SK-N-SH treated with all-trans-retinoic acid at 6 μM for 48 hours (cell line): ENCODE measurements at regions not wholly inside any gene's neighbourhood (a gene's known extent, or its start where the extent isn't known, plus 50 kb on each side); places are given as distances from the start of the nearest gene placed in this dataset.

ENCODE experiments used
- ATAC-seq: fragments of 200-7000 bp; cut with Tn5 transposase; 3 replicates; pipeline ENCODE4 v1.9.1; 2020; ENCODE audit warnings: mild to moderate bottlenecking, moderate library complexity
- BACH2 ChIP-seq: fragments of 250-450 bp; sonication (Bioruptor Pico); IDR thresholded peaks from 2 replicates; pipeline ENCODE4 v1.9.0; 2021; ENCODE audit warnings: mild to moderate bottlenecking, borderline replicate concordance
- CREB5 ChIP-seq: fragments of 250-450 bp; sonication (Bioruptor Pico); IDR thresholded peaks from 2 replicates; pipeline ENCODE4 v1.5.1; 2020; ENCODE audit warnings: low read depth, mild to moderate bottlenecking, moderate library complexity
- CSDC2 ChIP-seq: fragments of 250-450 bp; sonication (Bioruptor Pico); IDR thresholded peaks from 2 replicates; pipeline ENCODE4 v1.5.0; 2020; ENCODE audit warnings: mild to moderate bottlenecking, moderate library complexity
- GLIS3 ChIP-seq: fragments of 250-450 bp; sonication (Bioruptor Pico); IDR thresholded peaks from 2 replicates; pipeline ENCODE4 v1.5.0; 2020; ENCODE audit warnings: mild to moderate bottlenecking, moderate library complexity
- OSR1 ChIP-seq: fragments of 250-450 bp; sonication (Bioruptor Pico); IDR thresholded peaks from 2 replicates; pipeline ENCODE4 v1.8.0; 2022; ENCODE audit warnings: moderate library complexity, mild to moderate bottlenecking, inconsistent platforms
- PATZ1 ChIP-seq: fragments of 250-450 bp; sonication (Bioruptor Pico); IDR thresholded peaks from 2 replicates; pipeline ENCODE4 v1.8.0; 2020; ENCODE audit warnings: mild to moderate bottlenecking, moderate library complexity, borderline replicate concordance
- POU6F1 ChIP-seq: fragments of 250-450 bp; sonication (Bioruptor Pico); IDR thresholded peaks from 2 replicates; pipeline ENCODE4 v1.8.0; 2021; ENCODE audit warnings: low read depth, mild to moderate bottlenecking, moderate library complexity, borderline replicate concordance
- PPARA ChIP-seq: fragments of 250-450 bp; sonication (Bioruptor Pico); IDR thresholded peaks from 2 replicates; pipeline ENCODE4 v1.5.0; 2020; ENCODE audit warnings: mild to moderate bottlenecking, borderline replicate concordance
- SNAI2 ChIP-seq: fragments of 250-450 bp; sonication (Bioruptor Pico); IDR thresholded peaks from 2 replicates; pipeline ENCODE4 v1.5.0; 2020; ENCODE audit warnings: mild to moderate bottlenecking, moderate library complexity
- TOX ChIP-seq: fragments of 250-450 bp; sonication (Bioruptor Pico); IDR thresholded peaks from 2 replicates; pipeline ENCODE4 v1.8.0; 2021; ENCODE audit warnings: mild to moderate bottlenecking, moderate library complexity, borderline replicate concordance
- TSHZ2 ChIP-seq: fragments of 250-450 bp; sonication (Bioruptor Pico); IDR thresholded peaks from 2 replicates; pipeline ENCODE4 v1.5.0; 2020; ENCODE audit warnings: mild to moderate bottlenecking, moderate library complexity
- ZC3H10 ChIP-seq: fragments of 250-450 bp; sonication (Bioruptor Pico); IDR thresholded peaks from 2 replicates; pipeline ENCODE4 v1.5.1; 2021; ENCODE audit warnings: mild to moderate bottlenecking, moderate library complexity
- ZFP3 ChIP-seq: fragments of 250-450 bp; sonication (Bioruptor Pico); IDR thresholded peaks from 2 replicates; pipeline ENCODE4 v1.5.0; 2020; ENCODE audit warnings: mild to moderate bottlenecking, moderate library complexity
- ZFP30 ChIP-seq: fragments of 450-650 bp; formaldehyde crosslinking; IDR thresholded peaks from 2 replicates; pipeline ENCODE4 v1.5.0; 2022; ENCODE audit warnings: mild to moderate bottlenecking, moderate library complexity
- ZNF565 ChIP-seq: fragments of 450-650 bp; formaldehyde crosslinking; conservative IDR thresholded peaks from 2 replicates; pipeline ENCODE4 v1.5.0; 2020; ENCODE audit warnings: low read depth, mild to moderate bottlenecking, moderate library complexity
- ZNF70 ChIP-seq: fragments of 450-650 bp; formaldehyde crosslinking; IDR thresholded peaks from 2 replicates; pipeline ENCODE4 v1.5.0; 2020; ENCODE audit warnings: mild to moderate bottlenecking, moderate library complexity
- ZNF8 ChIP-seq: fragments of 450-650 bp; formaldehyde crosslinking; IDR thresholded peaks from 2 replicates; pipeline ENCODE4 v1.5.0; 2020; ENCODE audit warnings: mild to moderate bottlenecking, moderate library complexity
- TF ChIP-seq, protein P1 (sequence below): fragments of 250-450 bp; sonication (Bioruptor Pico); IDR thresholded peaks from 2 replicates; pipeline ENCODE4 v1.5.1; 2021; ENCODE audit warnings: mild to moderate bottlenecking, moderate library complexity

DNA sequence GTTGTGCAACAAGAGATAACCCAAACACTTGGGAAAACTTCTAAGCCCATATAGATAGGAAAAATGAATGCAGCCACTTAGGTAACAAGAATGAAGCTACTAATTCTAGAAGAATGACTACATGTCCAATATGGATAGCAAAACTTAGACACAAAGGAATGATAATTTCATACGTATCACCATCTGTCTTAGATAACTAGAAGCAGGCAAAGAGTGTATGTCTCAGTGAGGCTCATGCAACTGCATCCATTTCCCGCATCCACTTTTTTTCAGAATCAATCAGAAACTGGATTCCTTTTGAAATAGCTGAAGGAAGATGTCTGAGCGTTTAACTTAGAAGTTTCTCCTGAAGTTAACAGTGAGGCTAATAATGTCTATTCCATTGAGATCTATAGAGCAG lies 408.7 kb upstream of the PITX2 start (continued):
- TF ChIP-seq POU6F1 (no peak), ZNF70 (CRISPR knock-in tag) (no peak), CSDC2 (no peak), ZFP30 (CRISPR knock-in tag) (no peak)

DNA sequence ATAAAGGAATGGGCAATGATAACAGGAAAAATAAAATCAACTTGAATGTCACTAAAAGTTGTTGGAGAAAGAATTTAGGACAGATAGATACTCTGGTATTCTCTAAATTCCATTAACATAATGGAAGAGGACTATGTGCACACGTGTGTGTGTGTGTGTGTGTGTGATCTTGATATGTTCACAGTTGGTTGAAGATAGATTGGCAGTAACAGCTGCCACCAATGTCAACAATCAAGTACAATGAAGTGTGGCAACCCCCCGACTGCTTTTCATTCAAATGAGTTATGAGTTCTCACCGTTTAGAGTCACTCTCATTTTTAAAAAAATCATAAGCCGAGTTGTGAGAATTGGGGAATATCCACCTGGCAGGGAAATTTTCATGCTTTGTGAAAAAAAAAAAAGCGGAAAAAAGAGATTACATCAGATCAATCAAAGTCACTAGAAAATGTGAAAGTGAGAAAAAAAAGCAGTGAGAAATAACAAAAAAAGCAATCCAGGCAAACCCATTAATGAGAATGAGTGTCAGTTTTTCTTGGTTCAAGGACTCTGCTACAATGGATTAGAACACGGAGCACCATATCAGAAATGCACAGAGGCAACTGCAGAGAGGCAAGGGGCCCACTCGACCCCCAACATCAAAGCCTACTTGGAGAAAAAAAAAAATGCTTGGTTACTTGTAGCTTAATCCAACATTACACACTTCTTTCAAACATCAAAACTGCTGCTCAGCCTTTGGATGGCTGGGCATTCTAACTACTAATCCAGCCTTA lies 414.9 kb upstream of the PITX2 start:
- ATAC-seq: no peak

DNA sequence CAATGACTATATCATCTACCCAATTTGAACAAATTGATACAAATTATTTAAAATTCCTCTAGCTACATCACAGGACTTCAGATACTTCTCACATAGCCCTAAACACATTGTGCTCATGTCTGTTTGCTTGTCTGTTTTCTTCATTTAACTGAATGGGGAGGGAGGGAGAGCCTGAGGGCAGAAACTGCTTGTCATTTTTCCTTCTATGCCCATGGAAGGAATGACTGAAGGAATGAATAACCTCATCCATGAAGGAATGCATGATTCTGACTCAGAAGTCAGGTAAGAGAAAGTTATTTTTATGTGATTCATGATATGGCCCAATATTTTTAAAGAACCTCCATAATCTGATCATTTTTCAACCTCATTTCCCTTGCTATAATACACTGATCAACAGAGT lies 418.0 kb upstream of the PITX2 start:
- TF ChIP-seq CSDC2 (no peak), ZFP3 (CRISPR knock-in tag) (no peak)
- no peak for ATAC-seq

More for the DNA sequence above, 414.9 kb upstream of the PITX2 start:
- no peak for TF ChIP-seq BACH2
- TF ChIP-seq, protein P1, sequence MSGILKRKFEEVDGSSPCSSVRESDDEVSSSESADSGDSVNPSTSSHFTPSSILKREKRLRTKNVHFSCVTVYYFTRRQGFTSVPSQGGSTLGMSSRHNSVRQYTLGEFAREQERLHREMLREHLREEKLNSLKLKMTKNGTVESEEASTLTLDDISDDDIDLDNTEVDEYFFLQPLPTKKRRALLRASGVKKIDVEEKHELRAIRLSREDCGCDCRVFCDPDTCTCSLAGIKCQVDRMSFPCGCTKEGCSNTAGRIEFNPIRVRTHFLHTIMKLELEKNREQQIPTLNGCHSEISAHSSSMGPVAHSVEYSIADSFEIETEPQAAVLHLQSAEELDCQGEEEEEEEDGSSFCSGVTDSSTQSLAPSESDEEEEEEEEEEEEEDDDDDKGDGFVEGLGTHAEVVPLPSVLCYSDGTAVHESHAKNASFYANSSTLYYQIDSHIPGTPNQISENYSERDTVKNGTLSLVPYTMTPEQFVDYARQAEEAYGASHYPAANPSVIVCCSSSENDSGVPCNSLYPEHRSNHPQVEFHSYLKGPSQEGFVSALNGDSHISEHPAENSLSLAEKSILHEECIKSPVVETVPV (CRISPR knock-in tag): no peak
- no peak for TF ChIP-seq GLIS3 (CRISPR knock-in tag)
- TF ChIP-seq, all 23 proteins: peak for 0

DNA sequence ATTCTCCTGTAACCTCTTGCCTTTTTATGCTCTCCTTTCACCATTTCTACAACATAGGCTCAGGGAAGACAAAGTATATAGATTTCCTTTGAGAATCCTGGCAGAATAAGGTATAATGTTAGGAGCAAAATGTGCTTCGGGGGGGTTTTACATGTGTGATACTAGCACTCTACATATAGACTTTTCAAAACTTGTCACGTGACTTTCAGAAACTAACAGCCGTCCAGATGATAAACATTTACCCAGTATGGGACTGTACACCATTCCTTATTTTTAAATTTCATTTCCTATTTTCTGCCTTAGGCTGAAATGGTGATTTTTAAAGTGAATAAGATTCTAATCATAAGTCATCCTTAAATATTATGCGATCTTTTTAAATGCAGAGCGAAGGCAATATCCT lies 420.4 kb upstream of the PITX2 start:
- ATAC-seq: no peak
- TF ChIP-seq CSDC2 (no peak), SNAI2 (CRISPR knock-in tag) (no peak), PPARA (CRISPR knock-in tag) (no peak), PATZ1 (CRISPR knock-in tag) (no peak), TSHZ2 (CRISPR knock-in tag) (no peak), ZNF8 (CRISPR knock-in tag) (no peak), BACH2 (no peak), ZFP3 (CRISPR knock-in tag) (no peak), ZNF565 (CRISPR knock-in tag) (no peak), OSR1 (no peak), ZFP30 (CRISPR knock-in tag) (no peak), GLIS3 (CRISPR knock-in tag) (no peak)
- TF ChIP-seq, all 23 proteins: peak for 0

GRCh38 chr4:111045992-111046391 lies 423.1 kb upstream of the PITX2 start:
- ATAC-seq: no peak
- TF ChIP-seq CREB5 (CRISPR knock-in tag): no peak
- TF ChIP-seq ZNF565 (CRISPR knock-in tag): no peak
- no peak for TF ChIP-seq ZFP30 (CRISPR knock-in tag)
- no peak for TF ChIP-seq ZNF8 (CRISPR knock-in tag)
- TF ChIP-seq TOX (CRISPR knock-in tag): no peak
- no peak for TF ChIP-seq ZC3H10 (CRISPR knock-in tag)
- TF ChIP-seq ZFP3 (CRISPR knock-in tag): no peak
- no peak for TF ChIP-seq PPARA (CRISPR knock-in tag)
- TF ChIP-seq CSDC2: no peak
